BJ (cell line): ENCODE measurements at regions not wholly inside any gene's neighbourhood (a gene's known extent, or its start where the extent isn't known, plus 50 kb on each side); places are given as distances from the start of the nearest gene placed in this dataset.

ENCODE experiments used
- CTCF ChIA-PET: fragments of 350-600 bp; formaldehyde crosslinking; extraction: SDS; loops from one replicate; lab custom pipeline; 2021; ENCODE audit warnings: antibody characterized with exemption, inconsistent platforms; lab: Yijun Ruan, JAX
- POLR2A ChIA-PET: fragments of 300-600 bp; sonication (Branson Sonifier 250); formaldehyde crosslinking; extraction: SDS; loops from one replicate; lab custom pipeline; 2021; ENCODE audit warnings: antibody characterized with exemption; lab: Charles Lee
- DNase-seq: peaks from one replicate; pipeline ENCODE4 v3.0.0-alpha.2; 2011; ENCODE audit warnings: low read depth
- H3K27me3 ChIP-seq: 2 replicates; pipeline ENCODE4 v1.6.0; 2011; ENCODE audit warnings: low read length; ENCODE audit not compliant: control insufficient read depth, insufficient read depth
- H3K36me3 ChIP-seq: 2 replicates; pipeline ENCODE4 v1.5.1; 2011; ENCODE audit warnings: low read length; ENCODE audit not compliant: control insufficient read depth, insufficient read depth
- H3K4me3 ChIP-seq: 2 replicates; pipeline ENCODE4 v1.5.1; 2011; ENCODE audit warnings: low read depth, mild to moderate bottlenecking, control low read depth, low read length
- CTCF ChIP-seq: IDR thresholded peaks from 2 replicates; pipeline ENCODE4 v1.5.1; 2011; ENCODE audit warnings: low read depth, mild to moderate bottlenecking, control low read depth, inconsistent platforms, low read length, moderate library complexity; ENCODE audit not compliant: insufficient read depth

GRCh38 chr3:83670416-83670815 lies 1288.4 kb upstream of the CADM2 start:
- no peak for TF ChIP-seq CTCF
- ChIA-PET POLR2A (no interaction called here), CTCF (interaction anchor here (0.7 kb wide), 1 partner anchor 21 kb away, joined by 4 read pairs; no protein-coding TSS in a partner anchor)
- Histone ChIP-seq H3K4me3 (no peak overlapping the region), H3K36me3 (no peaks in the 10 kb centered on the region), H3K27me3 (no peaks in the 10 kb centered on the region)
- no peak for DNase-seq

GRCh38 chr3:83683937-83684598 lies 1274.7 kb upstream of the CADM2 start:
- CTCF ChIA-PET = no interaction called here
- no peak for DNase-seq

GRCh38 chr3:83706669-83707068 lies 1252.1 kb upstream of the CADM2 start:
- ChIA-PET POLR2A (no interaction called here), CTCF (no interaction called here)
- no peak for TF ChIP-seq CTCF
- H3K36me3 ChIP-seq = no peaks in the 10 kb centered on the region
- no peak for DNase-seq
- H3K27me3 ChIP-seq = no peaks in the 10 kb centered on the region
- no peak overlapping the region for H3K4me3 ChIP-seq

More at GRCh38 chr3:83683937-83684598, 1274.7 kb upstream of the CADM2 start:
- H3K36me3 ChIP-seq = no peaks in the 10 kb centered on the region
- POLR2A ChIA-PET = no interaction called here
- H3K27me3 ChIP-seq = no peaks in the 10 kb centered on the region
- H3K4me3 ChIP-seq = no peak overlapping the region
- TF ChIP-seq CTCF = no peak

- DNase-seq = no peak
- H3K4me3 ChIP-seq = no peak overlapping the region
- H3K36me3 ChIP-seq = no peaks in the 10 kb centered on the region
- no peak for TF ChIP-seq CTCF
- ChIA-PET POLR2A (no interaction called here), CTCF (no interaction called here)
- H3K27me3 ChIP-seq = no peaks in the 10 kb centered on the region
Measured at GRCh38 chr3:83715307-83715706, 1243.5 kb upstream of the CADM2 start.

GRCh38 chr3:83729576-83729975 lies 1229.2 kb upstream of the CADM2 start:
- ChIA-PET CTCF (no interaction called here), POLR2A (no interaction called here)
- no peak overlapping the region for H3K4me3 ChIP-seq

More at GRCh38 chr3:83729576-83729975, 1229.2 kb upstream of the CADM2 start:
- TF ChIP-seq CTCF = no peak
- Histone ChIP-seq H3K36me3 (no peaks in the 10 kb centered on the region), H3K27me3 (no peaks in the 10 kb centered on the region)
- no peak for DNase-seq
